RWPE2 (cell line): ENCODE measurements at regions not wholly inside any gene's neighbourhood (a gene's known extent, or its start where the extent isn't known, plus 50 kb on each side); places are given as distances from the start of the nearest gene placed in this dataset.

Experiments used
- ATAC-seq: fragments of 200-7000 bp; cut with Tn5 transposase; 3 replicates; pipeline ENCODE4 v1.9.1; 2021; ENCODE audit warnings: low read depth
- DNase-seq: peaks from one replicate; pipeline ENCODE4 v3.0.0-alpha.2; 2020; ENCODE audit warnings: low spot score
- H3K27ac ChIP-seq: fragments of 450-650 bp; 2 replicates; pipeline ENCODE4 v1.5.1; 2017; ENCODE audit warnings: mild to moderate bottlenecking; ENCODE audit not compliant: poor library complexity, severe bottlenecking
- H3K27me3 ChIP-seq: fragments of 250-450 bp; sonication (Bioruptor Pico); 2 replicates; pipeline ENCODE4 v1.5.1; 2021; ENCODE audit warnings: mild to moderate bottlenecking, moderate library complexity; ENCODE audit not compliant: insufficient read depth, poor library complexity, severe bottlenecking
- H3K36me3 ChIP-seq: fragments of 250-450 bp; sonication (Bioruptor Pico); 2 replicates; pipeline ENCODE4 v1.5.1; 2020; ENCODE audit warnings: low read depth, mild to moderate bottlenecking, moderate library complexity
- H3K4me1 ChIP-seq: fragments of 250-450 bp; sonication (Bioruptor Pico); 2 replicates; pipeline ENCODE4 v1.5.1; 2021; ENCODE audit warnings: mild to moderate bottlenecking, moderate library complexity; ENCODE audit not compliant: insufficient read depth, poor library complexity, severe bottlenecking
- H3K4me3 ChIP-seq: fragments of 250-450 bp; sonication (Bioruptor Pico); 2 replicates; pipeline ENCODE4 v1.5.1; 2021; ENCODE audit warnings: mild to moderate bottlenecking, moderate library complexity; ENCODE audit not compliant: severe bottlenecking
- H3K9me3 ChIP-seq: fragments of 250-450 bp; sonication (Bioruptor Pico); 2 replicates; pipeline ENCODE4 v1.5.1; 2021; ENCODE audit warnings: mild to moderate bottlenecking, moderate library complexity; ENCODE audit not compliant: severe bottlenecking
- TF ChIP-seq, protein P1 (sequence below): fragments of 450-650 bp; IDR thresholded peaks from one replicate; pipeline ENCODE4 v1.5.1; 2017; ENCODE audit warnings: mild to moderate bottlenecking, moderate library complexity; ENCODE audit not compliant: poor library complexity, severe bottlenecking

DNA sequence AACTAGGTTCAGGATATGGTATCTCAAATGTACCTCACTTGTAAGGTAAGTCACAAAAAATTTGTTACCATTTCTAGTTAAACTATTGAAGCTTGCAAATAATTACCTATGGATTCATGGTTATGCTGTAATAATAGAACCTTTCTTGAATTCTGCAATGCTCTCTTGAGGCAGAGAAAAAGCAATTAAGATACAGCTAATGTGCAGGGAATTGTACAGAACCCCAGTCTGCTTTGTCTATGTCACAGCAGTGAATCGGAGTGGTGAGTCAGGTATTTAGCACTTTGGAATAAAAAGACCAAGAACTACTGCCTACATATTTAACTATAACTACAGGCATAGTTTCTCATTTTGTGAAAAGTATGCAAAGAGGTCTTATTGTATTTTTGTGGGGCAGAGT, 228.7 kb upstream of the GOT2 start:
- ATAC-seq, result no peak
- H3K4me1 ChIP-seq, result no peaks in the 10 kb centered on the region
- TF ChIP-seq, protein P1, sequence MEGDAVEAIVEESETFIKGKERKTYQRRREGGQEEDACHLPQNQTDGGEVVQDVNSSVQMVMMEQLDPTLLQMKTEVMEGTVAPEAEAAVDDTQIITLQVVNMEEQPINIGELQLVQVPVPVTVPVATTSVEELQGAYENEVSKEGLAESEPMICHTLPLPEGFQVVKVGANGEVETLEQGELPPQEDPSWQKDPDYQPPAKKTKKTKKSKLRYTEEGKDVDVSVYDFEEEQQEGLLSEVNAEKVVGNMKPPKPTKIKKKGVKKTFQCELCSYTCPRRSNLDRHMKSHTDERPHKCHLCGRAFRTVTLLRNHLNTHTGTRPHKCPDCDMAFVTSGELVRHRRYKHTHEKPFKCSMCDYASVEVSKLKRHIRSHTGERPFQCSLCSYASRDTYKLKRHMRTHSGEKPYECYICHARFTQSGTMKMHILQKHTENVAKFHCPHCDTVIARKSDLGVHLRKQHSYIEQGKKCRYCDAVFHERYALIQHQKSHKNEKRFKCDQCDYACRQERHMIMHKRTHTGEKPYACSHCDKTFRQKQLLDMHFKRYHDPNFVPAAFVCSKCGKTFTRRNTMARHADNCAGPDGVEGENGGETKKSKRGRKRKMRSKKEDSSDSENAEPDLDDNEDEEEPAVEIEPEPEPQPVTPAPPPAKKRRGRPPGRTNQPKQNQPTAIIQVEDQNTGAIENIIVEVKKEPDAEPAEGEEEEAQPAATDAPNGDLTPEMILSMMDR, result no peak

DNA sequence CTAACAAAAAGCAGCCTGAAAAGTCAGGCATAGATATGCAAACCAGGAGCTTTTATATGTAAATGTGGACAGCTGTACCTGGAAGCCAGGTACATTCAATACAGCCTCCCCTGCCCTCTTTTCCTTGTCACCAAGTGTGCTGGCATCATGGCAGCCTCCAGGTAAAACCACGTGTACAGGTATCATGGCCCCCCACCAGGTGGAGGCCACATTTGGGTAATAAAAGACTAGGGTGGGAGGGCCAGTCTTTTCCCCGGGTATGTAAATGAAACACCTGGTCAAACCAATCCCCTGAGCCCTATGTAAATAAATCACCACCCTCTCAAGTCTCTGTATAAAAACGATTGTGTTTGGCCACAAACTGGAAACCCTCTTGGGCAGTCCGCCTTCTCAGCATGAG, 226.4 kb upstream of the GOT2 start:
- TF ChIP-seq, protein P1, result no peak
- no peaks in the 10 kb centered on the region for H3K4me1 ChIP-seq
- ATAC-seq, result no peak
- no peak overlapping the region for H3K4me3 ChIP-seq
- DNase-seq, result no peak
- no peaks in the 10 kb centered on the region for H3K36me3 ChIP-seq
- H3K27me3 ChIP-seq, result peaks cover 29% of the 10 kb centered on the region
- H3K27ac ChIP-seq, result no peak overlapping the region
- no peaks in the 10 kb centered on the region for H3K9me3 ChIP-seq

More for the DNA sequence above, 228.7 kb upstream of the GOT2 start:
- DNase-seq, result no peak
- Histone ChIP-seq H3K27me3 (peaks cover 6% of the 10 kb centered on the region), H3K9me3 (no peaks in the 10 kb centered on the region), H3K4me3 (no peak overlapping the region), H3K27ac (no peak overlapping the region), H3K36me3 (no peaks in the 10 kb centered on the region)

DNA sequence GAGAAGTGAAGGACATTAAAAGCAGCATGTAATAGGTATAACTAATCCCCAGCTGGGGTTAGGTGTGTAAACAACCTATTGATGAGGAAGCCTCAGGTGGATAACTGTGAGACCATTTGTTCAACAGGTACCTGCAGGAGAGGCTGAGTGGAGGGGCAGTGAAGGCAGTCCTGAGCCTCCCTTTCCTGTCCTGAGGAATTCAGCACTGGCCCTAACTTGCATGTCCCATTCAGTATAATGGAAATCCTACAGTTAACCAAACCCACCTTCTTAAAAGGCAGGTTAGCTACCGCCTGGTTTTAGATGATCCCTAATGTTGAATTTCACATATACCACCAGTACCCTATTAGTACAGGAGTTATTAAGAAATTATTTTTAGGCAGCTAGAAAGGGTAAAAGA, 225.9 kb upstream of the GOT2 start:
- no peak overlapping the region for H3K27ac ChIP-seq
- DNase-seq (no peak), ATAC-seq (no peak)
- H3K36me3 ChIP-seq, result no peaks in the 10 kb centered on the region
- no peak overlapping the region for H3K4me3 ChIP-seq
- H3K27me3 ChIP-seq, result peaks cover 30% of the 10 kb centered on the region
- no peaks in the 10 kb centered on the region for H3K9me3 ChIP-seq
- TF ChIP-seq, protein P1, result no peak
- no peaks in the 10 kb centered on the region for H3K4me1 ChIP-seq

DNA sequence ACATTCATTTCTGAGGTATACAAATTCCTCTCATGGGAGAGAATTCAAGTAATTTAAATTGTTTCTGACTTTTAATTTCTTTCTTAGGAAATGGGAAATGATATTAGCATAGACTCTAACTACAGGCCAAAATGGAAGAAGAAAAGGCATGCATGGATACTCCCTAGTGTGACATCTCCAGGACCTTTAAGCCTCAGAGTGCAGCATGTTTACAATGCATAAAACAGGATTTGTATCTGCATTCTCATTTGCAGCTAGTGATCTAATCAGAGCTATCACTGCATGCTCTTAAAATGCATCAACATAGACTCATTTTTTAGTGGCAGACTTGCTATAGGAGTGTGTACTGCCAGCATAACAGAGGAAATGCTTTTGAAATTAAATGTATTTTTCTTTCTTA, 224.6 kb upstream of the GOT2 start:
- Histone ChIP-seq H3K27ac (no peak overlapping the region), H3K4me1 (no peaks in the 10 kb centered on the region), H3K9me3 (no peaks in the 10 kb centered on the region), H3K36me3 (no peaks in the 10 kb centered on the region), H3K27me3 (peaks cover 43% of the 10 kb centered on the region), H3K4me3 (no peak overlapping the region)
- ATAC-seq, result no peak
- no peak for DNase-seq
- TF ChIP-seq, protein P1, result no peak

DNA sequence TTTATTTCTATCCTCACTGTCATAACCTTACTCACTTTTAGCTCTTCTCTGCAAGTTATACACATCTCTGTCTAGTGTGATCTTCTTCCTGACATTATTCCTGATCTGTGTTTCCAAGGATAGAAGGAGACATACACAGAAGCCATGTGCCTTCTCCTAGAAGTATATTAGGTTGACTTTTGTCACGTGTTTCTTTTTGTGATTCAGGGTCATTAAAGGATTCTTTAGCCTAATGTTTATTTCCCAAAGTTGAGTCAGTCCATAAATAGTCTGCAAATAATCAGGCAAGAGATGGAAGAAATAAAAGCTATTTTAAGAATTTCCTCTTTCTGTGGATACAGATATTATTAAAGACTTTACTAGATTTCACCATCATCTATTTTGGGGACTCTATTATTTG, 214.1 kb upstream of the GOT2 start:
- Histone ChIP-seq H3K4me1 (no peaks in the 10 kb centered on the region), H3K27ac (no peak overlapping the region), H3K36me3 (no peaks in the 10 kb centered on the region), H3K9me3 (no peaks in the 10 kb centered on the region), H3K27me3 (peaks cover 14% of the 10 kb centered on the region), H3K4me3 (no peak overlapping the region)
- TF ChIP-seq, protein P1, result no peak
- DNase-seq (no peak), ATAC-seq (no peak)
